Transverse colon (tissue), 3 donors: ENCODE measurements at regions not wholly inside any gene's neighbourhood (a gene's known extent, or its start where the extent isn't known, plus 50 kb on each side); places are given as distances from the start of the nearest gene placed in this dataset.

Experiments used
- EP300 ChIP-seq: sonication (generic); formaldehyde crosslinking; IDR thresholded peaks from one replicate; pipeline ENCODE4 v1.6.1; 2017; ENCODE audit warnings: antibody characterized with exemption, low read depth
- TF ChIP-seq, protein P1 (sequence below), 5 experiments: fragments of 200-600 bp in 3 of 5; fragments of 450-650 bp in 2 of 5; sonication (generic) in 3 of 5; IDR thresholded peaks; 1 replicate in 2 of 5; 2 replicates in 3 of 5; pipeline ENCODE4 v1.5.1; 2016 to 2017; ENCODE audit warnings: antibody characterized with exemption in 5 of 5, inconsistent platforms in 3 of 5, mild to moderate bottlenecking in 2 of 5, moderate library complexity in 1 of 5

DNA sequence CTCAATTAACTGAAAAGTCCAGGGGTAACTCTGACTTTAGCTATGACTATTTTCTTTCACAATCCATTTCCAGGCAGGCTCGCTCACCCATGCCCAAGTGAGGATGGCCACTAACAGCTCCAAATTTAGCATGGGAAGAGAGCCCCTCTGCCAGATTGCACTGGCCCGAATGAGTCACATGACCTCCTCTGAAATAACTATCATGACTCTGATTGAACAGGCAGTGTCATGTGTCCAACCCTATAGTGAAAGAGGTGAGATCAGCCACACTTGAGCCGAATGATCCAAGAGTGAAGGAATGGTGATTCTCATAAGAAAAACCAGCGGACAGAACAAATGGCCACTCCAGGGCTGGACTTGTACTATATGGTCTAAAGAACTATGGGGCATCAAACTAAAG lies 242.3 kb downstream of the NSG2 start:
- TF ChIP-seq EP300, result no peak
- TF ChIP-seq, protein P1, sequence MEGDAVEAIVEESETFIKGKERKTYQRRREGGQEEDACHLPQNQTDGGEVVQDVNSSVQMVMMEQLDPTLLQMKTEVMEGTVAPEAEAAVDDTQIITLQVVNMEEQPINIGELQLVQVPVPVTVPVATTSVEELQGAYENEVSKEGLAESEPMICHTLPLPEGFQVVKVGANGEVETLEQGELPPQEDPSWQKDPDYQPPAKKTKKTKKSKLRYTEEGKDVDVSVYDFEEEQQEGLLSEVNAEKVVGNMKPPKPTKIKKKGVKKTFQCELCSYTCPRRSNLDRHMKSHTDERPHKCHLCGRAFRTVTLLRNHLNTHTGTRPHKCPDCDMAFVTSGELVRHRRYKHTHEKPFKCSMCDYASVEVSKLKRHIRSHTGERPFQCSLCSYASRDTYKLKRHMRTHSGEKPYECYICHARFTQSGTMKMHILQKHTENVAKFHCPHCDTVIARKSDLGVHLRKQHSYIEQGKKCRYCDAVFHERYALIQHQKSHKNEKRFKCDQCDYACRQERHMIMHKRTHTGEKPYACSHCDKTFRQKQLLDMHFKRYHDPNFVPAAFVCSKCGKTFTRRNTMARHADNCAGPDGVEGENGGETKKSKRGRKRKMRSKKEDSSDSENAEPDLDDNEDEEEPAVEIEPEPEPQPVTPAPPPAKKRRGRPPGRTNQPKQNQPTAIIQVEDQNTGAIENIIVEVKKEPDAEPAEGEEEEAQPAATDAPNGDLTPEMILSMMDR (IDR thresholded peaks at IDR 0.05), result no peak
